ENCODE measurements at regions not wholly inside any gene's neighbourhood (a gene's known extent, or its start where the extent isn't known, plus 50 kb on each side); places are given as distances from the start of the nearest gene placed in this dataset.

- no peak for DNase-seq (ENCODE audit: low spot score)
These were observed 79.5 kb upstream of the SLC27A6 start for GRCh38 chr5:128885649-128886255.

GRCh38 chr5:128895122-128895521 lies 70.2 kb upstream of the SLC27A6 start:
- DNase-seq (ENCODE audit: low spot score) = no peak

GRCh38 chr5:128896675-128897074 lies 68.6 kb upstream of the SLC27A6 start:
- DNase-seq (ENCODE audit: low spot score) = no peak

- DNase-seq (ENCODE audit: low spot score) = no peak
These were observed 61.7 kb upstream of the SLC27A6 start for GRCh38 chr5:128903550-128903949.

- no peak for DNase-seq (ENCODE audit: low spot score)
These were observed 60.3 kb upstream of the SLC27A6 start for GRCh38 chr5:128904805-128905567.

GRCh38 chr5:128905568-128906110 lies 59.6 kb upstream of the SLC27A6 start:
- DNase-seq (ENCODE audit: low spot score) = peak; percentile 45

GRCh38 chr5:128913551-128913950 lies 51.7 kb upstream of the SLC27A6 start:
- no peak for DNase-seq (ENCODE audit: low spot score)

Measured in ureter (tissue), 1 donor.